K562 (cell line): ENCODE measurements at regions not wholly inside any gene's neighbourhood (a gene's known extent, or its start where the extent isn't known, plus 50 kb on each side); places are given as distances from the start of the nearest gene placed in this dataset.

Source experiments
- ATAC-seq: fragments of 200-7000 bp; cut with Tn5 transposase; 3 replicates; pipeline ENCODE4 v1.9.1; 2020; ENCODE audit warnings: moderate library complexity
- BruUV-seq: library from RNA; stranded (reverse); fragments of 400-500 nt; replicated peaks from 2 replicates; lab custom pipeline; 2021; lab: Mats Ljungman, UMichigan
- CTCF ChIA-PET: fragments of 300-600 bp; formaldehyde crosslinking; extraction: SDS; loops from one replicate; lab custom pipeline; 2021; ENCODE audit warnings: low intra/inter-chr PET ratio; lab: Yijun Ruan, JAX
- POLR2A ChIA-PET: fragments of 300-600, 350-650 bp; sonication (Branson Sonifier 250); formaldehyde crosslinking; extraction: SDS; loops from one replicate; lab custom pipeline; 2021; ENCODE audit warnings: antibody characterized with exemption, inconsistent platforms; lab: Yijun Ruan, JAX
- DNase-seq, 4 experiments: peaks; one replicate each; pipeline versions ENCODE4 v3.0.0 to v3.0.0-alpha.2; 2011 to 2018; ENCODE audit warnings: low spot score in 3 of 4, mixed read lengths in 3 of 4; ENCODE audit errors: extremely low read depth in 1 of 4
- FAIRE-seq: peaks from 2 replicates; lab custom pipeline; 2011; peaks lifted over from hg19 to GRCh38; lab: Jason Lieb, UNC
- H2AFZ ChIP-seq: 2 replicates; pipeline ENCODE4 v1.6.0; 2011; ENCODE audit warnings: low read depth, low read length, control low read depth, inconsistent platforms
- H3K27ac ChIP-seq: fragments of 200-600 bp; 3 replicates; pipeline ENCODE4 v1.8.0; 2011; ENCODE audit warnings: low read depth, mild to moderate bottlenecking, control low read depth, inconsistent platforms, low read length, moderate library complexity, mixed read lengths; ENCODE audit errors: extremely low read depth
- H3K27me3 ChIP-seq, 2 experiments: fragments of 300-600 bp in 1 of 2; 2 replicates in 1 of 2; 3 replicates in 1 of 2; pipeline versions ENCODE4 v1.6.0 to v1.8.0; 2011; ENCODE audit warnings: inconsistent platforms in 2 of 2, low read length in 2 of 2, mild to moderate bottlenecking in 1 of 2, mixed read lengths in 1 of 2, moderate library complexity in 1 of 2; ENCODE audit not compliant: control insufficient read depth in 2 of 2, insufficient read depth in 2 of 2
- H3K36me3 ChIP-seq: fragments of 300-600 bp; 3 replicates; pipeline ENCODE4 v1.8.0; 2011; ENCODE audit warnings: mild to moderate bottlenecking, low read length, inconsistent platforms; ENCODE audit not compliant: control insufficient read depth, insufficient read depth
- H3K4me1 ChIP-seq, 2 experiments: fragments of 200-600 bp in 1 of 2; replicated peaks in 1 of 2; 2 replicates in 1 of 2; 3 replicates in 1 of 2; pipeline versions ENCODE4 v1.5.1 to v1.8.0; 2011; ENCODE audit warnings: inconsistent platforms in 2 of 2, low read length in 2 of 2, mild to moderate bottlenecking in 1 of 2, mixed read lengths in 1 of 2, moderate library complexity in 1 of 2; ENCODE audit not compliant: control insufficient read depth in 2 of 2, insufficient read depth in 2 of 2
- H3K4me2 ChIP-seq: 2 replicates; pipeline ENCODE4 v1.6.1; 2011; ENCODE audit warnings: low read length, control low read depth, inconsistent platforms, mixed read lengths; ENCODE audit not compliant: insufficient read depth
- H3K4me3 ChIP-seq: fragments of 200-600 bp; sonication (generic), shearing (Covaris generic); 2 replicates; pipeline ENCODE4 v1.5.1; 2016; ENCODE audit warnings: control low read depth, inconsistent platforms
- H3K79me2 ChIP-seq: fragments of 200-600 bp; 3 replicates; pipeline ENCODE4 v1.8.0; 2011; ENCODE audit warnings: low read length, inconsistent platforms; ENCODE audit not compliant: control insufficient read depth, insufficient read depth
- H3K9ac ChIP-seq, 2 experiments: 2 replicates each; pipeline versions ENCODE4 v1.6.0 to v1.6.1; 2011; ENCODE audit warnings: low read depth in 2 of 2, low read length in 2 of 2, control low read depth in 1 of 2, inconsistent platforms in 1 of 2, mild to moderate bottlenecking in 1 of 2, mixed read lengths in 1 of 2; ENCODE audit not compliant: insufficient read depth in 1 of 2
- H3K9me1 ChIP-seq: one replicate; pipeline ENCODE4 v1.6.0; 2011; ENCODE audit warnings: inconsistent platforms, mild to moderate bottlenecking, low read length, moderate library complexity; ENCODE audit not compliant: control insufficient read depth, insufficient read depth
- H3K9me3 ChIP-seq: replicated peaks from 2 replicates; pipeline ENCODE4 v1.5.1; 2011; ENCODE audit warnings: low read depth, low read length, inconsistent platforms; ENCODE audit not compliant: control insufficient read depth, insufficient read depth
- H4K20me1 ChIP-seq: replicated peaks from 2 replicates; pipeline ENCODE4 v1.6.1; 2011; ENCODE audit warnings: low read length, inconsistent platforms, mixed read lengths; ENCODE audit not compliant: control insufficient read depth, insufficient read depth
- ZNF436 ChIP-seq: fragments of 250-450, 450-650 bp; sonication (Bioruptor Pico); formaldehyde crosslinking; IDR thresholded peaks from 2 replicates; pipeline ENCODE4 v1.7.0; 2020; ENCODE audit warnings: mild to moderate bottlenecking
- WGBS: fragments of 100-300 bp; shearing (Covaris generic); methylation state at CpG from one replicate; pipeline ENCODE4 v1.1.6; 2016; ENCODE audit warnings: low coverage, mixed read lengths; ENCODE audit not compliant: insufficient coverage; ENCODE audit errors: missing lambda C conversion rate; 5-methylcytosine and 5-hydroxymethylcytosine counted together
- in situ Hi-C: fragments of 300-500 bp; cut with MboI; formaldehyde crosslinking; loops from 4 replicates; pipeline ENCODE4 v1.15.0; 2018; ENCODE audit warnings: inconsistent platforms, mixed read lengths
- intact Hi-C: fragments of 100-400 bp; cut with micrococcal nuclease; formaldehyde crosslinking; loops from 2 replicates; pipeline ENCODE4 v1.14.2; 2022
- TF ChIP-seq, protein P1 (sequence below), 3 experiments: fragments of 200-800 bp in 1 of 3; fragments of 250-450 bp in 1 of 3; fragments of 450-650 bp in 1 of 3; sonication (Bioruptor Pico) in 1 of 3; sonication (Bioruptor generic) in 1 of 3; formaldehyde crosslinking in 1 of 3; IDR thresholded peaks; 2 replicates each; pipeline versions ENCODE4 v1.6.1 to v1.8.0; 2016 to 2022; ENCODE audit warnings: mild to moderate bottlenecking in 2 of 3, missing genetic modification characterization in 2 of 3, missing compliant biosample characterization in 1 of 3, moderate library complexity in 1 of 3

DNA sequence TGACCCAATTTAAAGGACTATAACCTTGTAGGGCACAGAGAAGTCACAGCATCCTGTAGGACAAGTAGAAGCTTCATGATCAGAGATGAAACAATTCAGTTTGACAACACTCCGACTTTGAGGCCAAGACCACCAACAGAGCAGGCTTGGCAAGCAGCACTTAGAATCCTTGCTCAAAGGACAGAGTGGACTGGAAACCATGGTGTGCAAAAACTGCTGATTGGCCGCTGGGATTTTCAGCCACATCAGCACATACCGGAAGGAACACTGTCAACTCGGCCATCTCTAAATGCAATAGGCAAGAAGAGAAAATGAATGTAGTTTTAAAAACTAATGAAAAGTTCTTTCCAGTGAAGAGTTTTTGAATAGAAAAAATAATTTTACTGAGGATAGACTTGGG, 92.0 kb upstream of the PRMT6 start:
- no peak overlapping the region for H2AFZ ChIP-seq
- H3K9me3 ChIP-seq: no peaks in the 10 kb centered on the region
- ATAC-seq (no peak), FAIRE-seq (no peak), DNase-seq (no peak)
- no peaks in the 10 kb centered on the region for H3K36me3 ChIP-seq
- ChIA-PET CTCF (no interaction called here), POLR2A (no interaction called here)
- no TSS peak for BruUV-seq
- TF ChIP-seq ZNF436 (CRISPR knock-in tag): no peak
- TF ChIP-seq, protein P1, sequence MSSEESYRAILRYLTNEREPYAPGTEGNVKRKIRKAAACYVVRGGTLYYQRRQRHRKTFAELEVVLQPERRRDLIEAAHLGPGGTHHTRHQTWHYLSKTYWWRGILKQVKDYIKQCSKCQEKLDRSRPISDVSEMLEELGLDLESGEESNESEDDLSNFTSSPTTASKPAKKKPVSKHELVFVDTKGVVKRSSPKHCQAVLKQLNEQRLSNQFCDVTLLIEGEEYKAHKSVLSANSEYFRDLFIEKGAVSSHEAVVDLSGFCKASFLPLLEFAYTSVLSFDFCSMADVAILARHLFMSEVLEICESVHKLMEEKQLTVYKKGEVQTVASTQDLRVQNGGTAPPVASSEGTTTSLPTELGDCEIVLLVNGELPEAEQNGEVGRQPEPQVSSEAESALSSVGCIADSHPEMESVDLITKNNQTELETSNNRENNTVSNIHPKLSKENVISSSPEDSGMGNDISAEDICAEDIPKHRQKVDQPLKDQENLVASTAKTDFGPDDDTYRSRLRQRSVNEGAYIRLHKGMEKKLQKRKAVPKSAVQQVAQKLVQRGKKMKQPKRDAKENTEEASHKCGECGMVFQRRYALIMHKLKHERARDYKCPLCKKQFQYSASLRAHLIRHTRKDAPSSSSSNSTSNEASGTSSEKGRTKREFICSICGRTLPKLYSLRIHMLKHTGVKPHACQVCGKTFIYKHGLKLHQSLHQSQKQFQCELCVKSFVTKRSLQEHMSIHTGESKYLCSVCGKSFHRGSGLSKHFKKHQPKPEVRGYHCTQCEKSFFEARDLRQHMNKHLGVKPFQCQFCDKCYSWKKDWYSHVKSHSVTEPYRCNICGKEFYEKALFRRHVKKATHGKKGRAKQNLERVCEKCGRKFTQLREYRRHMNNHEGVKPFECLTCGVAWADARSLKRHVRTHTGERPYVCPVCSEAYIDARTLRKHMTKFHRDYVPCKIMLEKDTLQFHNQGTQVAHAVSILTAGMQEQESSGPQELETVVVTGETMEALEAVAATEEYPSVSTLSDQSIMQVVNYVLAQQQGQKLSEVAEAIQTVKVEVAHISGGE (CRISPR knock-in tag; IDR thresholded peaks at IDR 0.05): peak in 1 of 3 experiments; percentile 35; a peak in 1 of 6 replicates
- intact Hi-C loops (no loop called here), in situ Hi-C loops (no loop called here)
- H3K4me2 ChIP-seq: no peak overlapping the region
- H3K9ac ChIP-seq: no peak overlapping the region
- no peaks in the 10 kb centered on the region for H3K27me3 ChIP-seq
- 0% methylated on average over 4 of the region's 4 CpGs for WGBS
- H3K79me2 ChIP-seq: no peaks in the 10 kb centered on the region
- H3K4me1 ChIP-seq: no peaks in the 10 kb centered on the region
- H3K27ac ChIP-seq: no peak overlapping the region
- H4K20me1 ChIP-seq: no peaks in the 10 kb centered on the region
- H3K9me1 ChIP-seq: no peaks in the 10 kb centered on the region
- no peak overlapping the region for H3K4me3 ChIP-seq
